Keratinocyte (primary cell): ENCODE measurements at regions not wholly inside any gene's neighbourhood (a gene's known extent, or its start where the extent isn't known, plus 50 kb on each side); places are given as distances from the start of the nearest gene placed in this dataset.

Experiments
- DNase-seq: peaks from one replicate; pipeline ENCODE4 v3.0.0-alpha.2; 2011; ENCODE audit warnings: low read depth, missing footprints, low spot score
- FAIRE-seq: peaks from 2 replicates; lab custom pipeline; 2011; peaks lifted over from hg19 to GRCh38; lab: Jason Lieb, UNC
- H2AFZ ChIP-seq: 2 replicates; pipeline ENCODE4 v1.6.0; 2012; ENCODE audit warnings: low read length, control low read depth, inconsistent platforms; ENCODE audit not compliant: control insufficient read depth
- H3K27ac ChIP-seq: 2 replicates; pipeline ENCODE4 v1.5.1; 2011; ENCODE audit warnings: low read length; ENCODE audit not compliant: control insufficient read depth, insufficient read depth
- H3K27me3 ChIP-seq: 3 replicates; pipeline ENCODE4 v1.6.0; 2011; ENCODE audit warnings: low read length; ENCODE audit not compliant: control insufficient read depth, insufficient read depth; ENCODE audit errors: extremely low read depth
- H3K36me3 ChIP-seq, 2 experiments: 2 replicates in 1 of 2; 3 replicates in 1 of 2; pipeline ENCODE4 v1.5.1; 2011; ENCODE audit warnings: low read length in 2 of 2, mild to moderate bottlenecking in 1 of 2; ENCODE audit not compliant: control insufficient read depth in 2 of 2, insufficient read depth in 2 of 2; ENCODE audit errors: extremely low read depth in 1 of 2
- H3K4me1 ChIP-seq: 3 replicates; pipeline ENCODE4 v1.5.1; 2011; ENCODE audit warnings: low read length; ENCODE audit not compliant: control insufficient read depth, insufficient read depth; ENCODE audit errors: extremely low read depth
- H3K4me2 ChIP-seq: 3 replicates; pipeline ENCODE4 v1.6.0; 2011; ENCODE audit warnings: low read depth, low read length; ENCODE audit not compliant: control insufficient read depth, insufficient read depth; ENCODE audit errors: extremely low read depth
- H3K4me3 ChIP-seq, 3 experiments: fragments of 200-600 bp in 1 of 3; sonication (generic) in 1 of 3; 2 replicates in 2 of 3; 3 replicates in 1 of 3; pipeline ENCODE4 v1.5.1; 2011 to 2016; ENCODE audit warnings: low read length in 3 of 3, mild to moderate bottlenecking in 3 of 3, control low read depth in 2 of 3, inconsistent platforms in 1 of 3, low read depth in 1 of 3, mixed read lengths in 1 of 3, mixed run types in 1 of 3, moderate library complexity in 1 of 3; ENCODE audit not compliant: control insufficient read depth in 2 of 3, insufficient read depth in 2 of 3; ENCODE audit errors: extremely low read depth in 1 of 3
- H3K79me2 ChIP-seq: 2 replicates; pipeline ENCODE4 v1.6.0; 2012; ENCODE audit warnings: low read length; ENCODE audit not compliant: control insufficient read depth, insufficient read depth
- H3K9ac ChIP-seq: 3 replicates; pipeline ENCODE4 v1.6.0; 2011; ENCODE audit warnings: low read length; ENCODE audit not compliant: control insufficient read depth, insufficient read depth; ENCODE audit errors: extremely low read depth
- H3K9me1 ChIP-seq: 3 replicates; pipeline ENCODE4 v1.6.0; 2011; ENCODE audit warnings: low read length; ENCODE audit not compliant: control insufficient read depth, insufficient read depth; ENCODE audit errors: extremely low read depth
- H3K9me3 ChIP-seq: 2 replicates; pipeline ENCODE4 v1.5.1; 2012; ENCODE audit warnings: low read depth, low read length; ENCODE audit not compliant: control insufficient read depth
- H4K20me1 ChIP-seq: 3 replicates; pipeline ENCODE4 v1.6.0; 2011; ENCODE audit warnings: low read length; ENCODE audit not compliant: control insufficient read depth, insufficient read depth; ENCODE audit errors: extremely low read depth
- EZH2 ChIP-seq: IDR thresholded peaks from one replicate; pipeline ENCODE4 v1.6.1; 2012; ENCODE audit warnings: inconsistent platforms, mild to moderate bottlenecking, low read length, moderate library complexity
- dilution Hi-C: fragments of 300-500 bp; cut with MboI; formaldehyde crosslinking; loops from one replicate; pipeline ENCODE4 v1.7.0; 2020; ENCODE audit warnings: low sequenced_read_pairs; ENCODE audit not compliant: extremely low pct_ligation_motif_present
- TF ChIP-seq, protein P1 (sequence below), 3 experiments: IDR thresholded peaks in 1 of 3; conservative IDR thresholded peaks in 1 of 3; optimal IDR thresholded peaks in 1 of 3; 2 replicates in 2 of 3; 3 replicates in 1 of 3; pipeline versions ENCODE3 to v1.5.1; 2011; ENCODE audit warnings: low read length in 3 of 3, mild to moderate bottlenecking in 3 of 3, moderate library complexity in 2 of 3, control low read depth in 1 of 3, inconsistent platforms in 1 of 3; ENCODE audit not compliant: insufficient read depth in 2 of 3; ENCODE audit errors: extremely low read depth in 1 of 3

DNA sequence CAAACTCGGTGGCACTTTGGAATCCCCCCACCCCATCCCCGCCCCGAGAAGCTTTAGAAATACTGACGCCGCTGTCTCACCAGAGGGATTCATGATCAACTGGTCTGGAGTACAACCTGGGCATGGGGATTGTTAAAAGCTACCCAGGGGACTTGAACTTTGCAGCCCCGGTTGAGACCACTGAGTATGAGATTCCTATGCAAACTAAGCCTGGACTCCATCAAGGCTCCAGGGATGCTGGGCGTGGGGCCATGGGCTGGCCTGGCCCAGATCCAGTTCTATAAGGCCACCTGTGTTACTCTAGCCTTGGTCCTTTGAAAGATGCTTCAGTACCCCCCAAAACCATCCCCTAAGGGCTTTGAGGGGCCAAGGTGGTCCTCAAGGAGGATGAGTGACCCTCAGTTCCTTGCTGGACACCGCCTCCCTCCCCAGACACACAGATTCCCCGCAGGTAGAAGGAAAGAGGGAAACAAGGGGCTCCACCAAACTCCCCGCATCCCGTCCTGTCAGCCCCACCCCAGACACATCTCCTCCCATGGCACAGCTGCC lies 68.5 kb downstream of the MRPL36 start:
- no peak for DNase-seq
- Histone ChIP-seq H2AFZ (no peak overlapping the region), H3K4me2 (no peak overlapping the region), H3K9me3 (no peaks in the 10 kb centered on the region), H3K27ac (no peak overlapping the region), H3K4me1 (no peaks in the 10 kb centered on the region), H3K79me2 (no peaks in the 10 kb centered on the region), H3K9ac (no peak overlapping the region), H3K4me3 (no peak overlapping the region), H3K27me3 (no peaks in the 10 kb centered on the region), H4K20me1 (no peaks in the 10 kb centered on the region), H3K36me3 (no peaks in the 10 kb centered on the region), H3K9me1 (no peaks in the 10 kb centered on the region)
- TF ChIP-seq EZH2, result no peak
- TF ChIP-seq, protein P1, sequence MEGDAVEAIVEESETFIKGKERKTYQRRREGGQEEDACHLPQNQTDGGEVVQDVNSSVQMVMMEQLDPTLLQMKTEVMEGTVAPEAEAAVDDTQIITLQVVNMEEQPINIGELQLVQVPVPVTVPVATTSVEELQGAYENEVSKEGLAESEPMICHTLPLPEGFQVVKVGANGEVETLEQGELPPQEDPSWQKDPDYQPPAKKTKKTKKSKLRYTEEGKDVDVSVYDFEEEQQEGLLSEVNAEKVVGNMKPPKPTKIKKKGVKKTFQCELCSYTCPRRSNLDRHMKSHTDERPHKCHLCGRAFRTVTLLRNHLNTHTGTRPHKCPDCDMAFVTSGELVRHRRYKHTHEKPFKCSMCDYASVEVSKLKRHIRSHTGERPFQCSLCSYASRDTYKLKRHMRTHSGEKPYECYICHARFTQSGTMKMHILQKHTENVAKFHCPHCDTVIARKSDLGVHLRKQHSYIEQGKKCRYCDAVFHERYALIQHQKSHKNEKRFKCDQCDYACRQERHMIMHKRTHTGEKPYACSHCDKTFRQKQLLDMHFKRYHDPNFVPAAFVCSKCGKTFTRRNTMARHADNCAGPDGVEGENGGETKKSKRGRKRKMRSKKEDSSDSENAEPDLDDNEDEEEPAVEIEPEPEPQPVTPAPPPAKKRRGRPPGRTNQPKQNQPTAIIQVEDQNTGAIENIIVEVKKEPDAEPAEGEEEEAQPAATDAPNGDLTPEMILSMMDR (optimal IDR thresholded peaks at IDR 0.05 in 1 of 3, IDR thresholded peaks at IDR 0.05 in 1 of 3, conservative IDR thresholded peaks at IDR 0.05 in 1 of 3; ENCODE audit: extremely low read depth in 1 of 3, insufficient read depth in 2 of 3, low read length in 3 of 3), result no peak
- dilution Hi-C loops, result no loop called here
- FAIRE-seq, result no peak

DNA sequence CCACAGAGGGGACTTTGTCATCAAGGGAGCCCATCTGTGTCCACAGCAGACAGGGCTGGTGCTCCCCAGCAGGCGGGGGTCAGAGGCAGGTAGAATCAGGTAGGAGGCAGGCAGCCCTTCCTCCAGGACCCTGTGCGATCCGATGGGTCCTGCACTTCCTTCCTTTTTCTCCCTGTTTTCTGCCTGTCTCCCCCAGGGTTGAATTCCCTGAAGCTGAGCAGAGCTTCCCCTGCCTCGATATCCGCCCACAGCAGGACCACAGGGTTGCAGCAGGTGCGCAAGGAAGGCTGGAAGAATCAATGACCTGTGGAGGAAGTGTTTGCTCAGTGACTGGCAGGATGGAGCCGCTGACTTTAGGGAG lies 69.2 kb downstream of the MRPL36 start:
- DNase-seq, result no peak

More for the DNA sequence above, 69.2 kb downstream of the MRPL36 start:
- Histone ChIP-seq H3K4me2 (no peak overlapping the region), H3K79me2 (no peaks in the 10 kb centered on the region), H3K27ac (no peak overlapping the region), H2AFZ (no peak overlapping the region), H3K9ac (no peak overlapping the region), H3K9me3 (no peaks in the 10 kb centered on the region), H3K36me3 (no peaks in the 10 kb centered on the region), H3K4me1 (no peaks in the 10 kb centered on the region), H3K9me1 (no peaks in the 10 kb centered on the region), H4K20me1 (no peaks in the 10 kb centered on the region), H3K27me3 (no peaks in the 10 kb centered on the region), H3K4me3 (no peak overlapping the region)
- dilution Hi-C loops, result no loop called here
- FAIRE-seq, result no peak
- TF ChIP-seq, protein P1 (optimal IDR thresholded peaks at IDR 0.05 in 1 of 3, IDR thresholded peaks at IDR 0.05 in 1 of 3, conservative IDR thresholded peaks at IDR 0.05 in 1 of 3; ENCODE audit: extremely low read depth in 1 of 3, insufficient read depth in 2 of 3, low read length in 3 of 3), result no peak
- no peak for TF ChIP-seq EZH2
